ENCODE measurements at regions not wholly inside any gene's neighbourhood (a gene's known extent, or its start where the extent isn't known, plus 50 kb on each side); places are given as distances from the start of the nearest gene placed in this dataset.

GRCh38 chr12:63070709-63071108 is 80.3 kb downstream of the AVPR1A start (continued):
- TF ChIP-seq RNF219 (CRISPR knock-in tag; IDR thresholded peaks at IDR 0.05) (no peak), HINFP (tag; conservative IDR thresholded peaks at IDR 0.05; ENCODE audit: low read depth) (no peak)

- no TSS peak for BruUV-seq (replicated peaks)
- FAIRE-seq: no peak
- 26% methylated on average over 3 of the region's 3 CpGs for WGBS (ENCODE audit: insufficient coverage, low coverage, missing lambda C conversion rate)
- TF ChIP-seq RREB1 (CRISPR knock-in tag; IDR thresholded peaks at IDR 0.05) (no peak), ZNF639 (CRISPR knock-in tag; conservative IDR thresholded peaks at IDR 0.05 in 1 of 2, IDR thresholded peaks at IDR 0.05 in 1 of 2) (no peak), ZNF445 (CRISPR knock-in tag; IDR thresholded peaks at IDR 0.05; ENCODE audit: low read depth) (no peak), ATF7 (IDR thresholded peaks at IDR 0.05) (no peak), CSDE1 (IDR thresholded peaks at IDR 0.05) (no peak)
Measured at GRCh38 chr12:63069860-63070617, 81.0 kb downstream of the AVPR1A start.

More at GRCh38 chr12:63069860-63070617, 81.0 kb downstream of the AVPR1A start:
- intact Hi-C loops (cut with micrococcal nuclease): loop anchor here (2.0 to 5.0 kb wide), 6 partner anchors 83 to 633 kb away; no protein-coding TSS in a partner anchor
- no peak overlapping the region for H3K9ac ChIP-seq (ENCODE audit: insufficient read depth in 1 of 2, low read depth in 2 of 2, low read length in 2 of 2)
- H3K27ac ChIP-seq (ENCODE audit: extremely low read depth, low read depth, low read length): no peak overlapping the region
- H3K36me3 ChIP-seq (ENCODE audit: control insufficient read depth, insufficient read depth, low read length): no peaks in the 10 kb centered on the region
- H3K27me3 ChIP-seq (ENCODE audit: control insufficient read depth in 2 of 2, insufficient read depth in 2 of 2, low read length in 2 of 2): no peaks in the 10 kb centered on the region
- H4K20me1 ChIP-seq (replicated peaks; ENCODE audit: control insufficient read depth, insufficient read depth, low read length): no peaks in the 10 kb centered on the region
- no peak overlapping the region for H2AFZ ChIP-seq (ENCODE audit: low read depth, low read length)
- no peaks in the 10 kb centered on the region for H3K79me2 ChIP-seq (ENCODE audit: control insufficient read depth, insufficient read depth, low read length)
- no peaks in the 10 kb centered on the region for H3K4me1 ChIP-seq (replicated peaks in 1 of 2; ENCODE audit: control insufficient read depth in 2 of 2, insufficient read depth in 2 of 2, low read length in 2 of 2)
- no peak for ATAC-seq
- ChIA-PET CTCF (ENCODE audit: low intra/inter-chr PET ratio) (no interaction called here), POLR2A (interaction anchor here (0.6 kb wide), 1 partner anchor 18 kb away, joined by 3 read pairs; no protein-coding TSS in a partner anchor)
- no peaks in the 10 kb centered on the region for H3K9me3 ChIP-seq (replicated peaks; ENCODE audit: control insufficient read depth, insufficient read depth, low read depth, low read length)
- in situ Hi-C loops (cut with MboI): loop anchor here (25.0 kb wide), 1 partner anchor 633 kb away; no protein-coding TSS in a partner anchor
- H3K4me3 ChIP-seq: no peak overlapping the region
- no peaks in the 10 kb centered on the region for H3K9me1 ChIP-seq (ENCODE audit: control insufficient read depth, insufficient read depth, low read length)
- DNase-seq (ENCODE audit: extremely low read depth in 1 of 4, low spot score in 3 of 4): no peak
- no peak overlapping the region for H3K4me2 ChIP-seq (ENCODE audit: insufficient read depth, low read length)

Measured in K562 (cell line).